Psoas muscle (tissue), 7 donors: ENCODE measurements at regions not wholly inside any gene's neighbourhood (a gene's known extent, or its start where the extent isn't known, plus 50 kb on each side); places are given as distances from the start of the nearest gene placed in this dataset.

Experiments
- ATAC-seq, 4 donors: fragments of 200-7000 bp; cut with Tn5 transposase; one replicate each; pipeline ENCODE4 v1.9.1; 2020; ENCODE audit warnings: moderate library complexity in 3 of 4, mild to moderate bottlenecking in 2 of 4
- DNase-seq, 2 donors: peaks; one replicate each; pipeline ENCODE4 v3.0.0-alpha.2; 2020
- H3K27ac ChIP-seq: fragments of 200-600 bp; one replicate; pipeline ENCODE4 v1.8.0; 2022
- H3K27me3 ChIP-seq, 3 donors: fragments of 200-600 bp in 1 of 3; one replicate each; pipeline versions ENCODE4 v1.6.1 to v1.8.0; 2013 to 2022; ENCODE audit warnings: low read length in 2 of 3, mild to moderate bottlenecking in 2 of 3, moderate library complexity in 1 of 3; ENCODE audit not compliant: insufficient read depth in 3 of 3
- H3K36me3 ChIP-seq, 2 donors: fragments of 200-600 bp in 1 of 2; one replicate each; pipeline versions ENCODE4 v1.6.1 to v1.8.0; 2013 to 2022; ENCODE audit warnings: low read depth in 1 of 2, mild to moderate bottlenecking in 1 of 2, moderate library complexity in 1 of 2; ENCODE audit not compliant: insufficient read depth in 1 of 2
- H3K4me1 ChIP-seq: fragments of 200-600 bp; one replicate; pipeline ENCODE4 v1.8.0; 2022
- H3K4me3 ChIP-seq: fragments of 200-600 bp; one replicate; pipeline ENCODE4 v1.8.0; 2022; ENCODE audit warnings: mild to moderate bottlenecking
- H3K9me3 ChIP-seq: fragments of 200-600 bp; one replicate; pipeline ENCODE4 v1.8.0; 2022
- WGBS, 3 donors: extraction: QIAGEN DNeasy Blood & Tissue Kit; methylation state at CpG; one replicate each; pipeline versions ENCODE4 v1.1.6 to v1.1.7; 2013; 5-methylcytosine and 5-hydroxymethylcytosine counted together
- intact Hi-C, 2 donors: fragments of 100-400 bp; cut with DNase I; formaldehyde crosslinking; loops; one replicate each; pipeline versions ENCODE4 v1.11.0 to v1.14.2; 2022
- TF ChIP-seq, protein P1 (sequence below): fragments of 200-600 bp; IDR thresholded peaks from one replicate; pipeline ENCODE4 v1.8.0; 2022; ENCODE audit warnings: antibody characterized with exemption
- donor health status: healthy with polysubstance abuse.
- donor health status: DM: no; HTN: no; CAD: no; lungs with moderate emphysema.
- donor health status: Bipolar disorder and iron deficiency.
- donor health status: healthy.
- donor health status: DM: yes; HTN: yes; CAD: no.
- donor health status: DM: no; HTN: no; CAD: no.
- donor health status: DM: yes; HTN: yes; CAD: no.

GRCh38 chr1:5623399-5623798 lies 368.8 kb downstream of the NPHP4 start:
- Histone ChIP-seq H3K27ac (no peak overlapping the region), H3K4me3 (no peak overlapping the region), H3K9me3 (no peaks in the 10 kb centered on the region), H3K36me3 (no peaks in the 10 kb centered on the region), H3K27me3 (peaks cover 0 to 4% (median 0%) of the 10 kb centered on the region in 3 donors), H3K4me1 (no peaks in the 10 kb centered on the region)
- 32 to 49% (median 36%) methylated on average over 6 of the region's 6 CpGs for WGBS, 3 donors
- intact Hi-C loops, result no loop called here
- TF ChIP-seq, protein P1, sequence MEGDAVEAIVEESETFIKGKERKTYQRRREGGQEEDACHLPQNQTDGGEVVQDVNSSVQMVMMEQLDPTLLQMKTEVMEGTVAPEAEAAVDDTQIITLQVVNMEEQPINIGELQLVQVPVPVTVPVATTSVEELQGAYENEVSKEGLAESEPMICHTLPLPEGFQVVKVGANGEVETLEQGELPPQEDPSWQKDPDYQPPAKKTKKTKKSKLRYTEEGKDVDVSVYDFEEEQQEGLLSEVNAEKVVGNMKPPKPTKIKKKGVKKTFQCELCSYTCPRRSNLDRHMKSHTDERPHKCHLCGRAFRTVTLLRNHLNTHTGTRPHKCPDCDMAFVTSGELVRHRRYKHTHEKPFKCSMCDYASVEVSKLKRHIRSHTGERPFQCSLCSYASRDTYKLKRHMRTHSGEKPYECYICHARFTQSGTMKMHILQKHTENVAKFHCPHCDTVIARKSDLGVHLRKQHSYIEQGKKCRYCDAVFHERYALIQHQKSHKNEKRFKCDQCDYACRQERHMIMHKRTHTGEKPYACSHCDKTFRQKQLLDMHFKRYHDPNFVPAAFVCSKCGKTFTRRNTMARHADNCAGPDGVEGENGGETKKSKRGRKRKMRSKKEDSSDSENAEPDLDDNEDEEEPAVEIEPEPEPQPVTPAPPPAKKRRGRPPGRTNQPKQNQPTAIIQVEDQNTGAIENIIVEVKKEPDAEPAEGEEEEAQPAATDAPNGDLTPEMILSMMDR, result no peak
- ATAC-seq, result peak in 2 of 4 donors; percentile 40 to 67
- peak in 1 of 2 donors; percentile 75 for DNase-seq

DNA sequence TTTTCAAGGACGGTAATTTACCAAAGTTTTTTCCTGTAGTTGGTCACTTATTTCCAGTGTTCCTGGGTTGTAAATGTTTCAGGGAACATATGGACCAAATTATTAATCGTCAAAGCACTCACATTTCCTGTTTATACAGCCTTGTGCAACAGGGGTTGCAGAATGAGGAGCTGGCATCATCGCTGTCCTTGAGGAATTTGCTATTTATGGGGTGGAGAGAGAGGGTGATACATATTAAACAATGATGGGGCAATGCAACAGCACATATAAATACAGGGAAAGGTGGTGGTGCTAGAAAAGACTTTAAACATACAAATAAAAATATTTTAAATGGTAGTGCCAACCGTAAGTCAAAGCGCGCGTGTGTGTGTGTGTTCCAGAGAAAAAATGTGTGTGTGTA lies 369.8 kb downstream of the NPHP4 start:
- no peak overlapping the region for H3K4me3 ChIP-seq
- H3K27ac ChIP-seq, result no peak overlapping the region
- H3K9me3 ChIP-seq, result no peaks in the 10 kb centered on the region
- no peaks in the 10 kb centered on the region for H3K36me3 ChIP-seq
- TF ChIP-seq, protein P1, result no peak
- ATAC-seq (no peak), DNase-seq (no peak)
- H3K27me3 ChIP-seq, result peaks cover 0 to 8% (median 0%) of the 10 kb centered on the region in 3 donors
- intact Hi-C loops, result no loop called here
- WGBS, 3 donors, result 77 to 79% (median 78%) methylated on average over 7 of the region's 7 CpGs
- H3K4me1 ChIP-seq, result no peaks in the 10 kb centered on the region

GRCh38 chr1:5621692-5622091 lies 370.5 kb downstream of the NPHP4 start:
- 72 to 77% (median 76%) methylated on average over 8 of the region's 8 CpGs for WGBS, 3 donors
- Histone ChIP-seq H3K9me3 (no peaks in the 10 kb centered on the region), H3K27me3 (peaks cover 0 to 13% (median 0%) of the 10 kb centered on the region in 3 donors), H3K4me1 (no peaks in the 10 kb centered on the region), H3K27ac (no peak overlapping the region), H3K4me3 (no peak overlapping the region), H3K36me3 (no peaks in the 10 kb centered on the region)
- DNase-seq, result no peak
- intact Hi-C loops, result no loop called here
- TF ChIP-seq, protein P1, result no peak
- ATAC-seq, result no peak

DNA sequence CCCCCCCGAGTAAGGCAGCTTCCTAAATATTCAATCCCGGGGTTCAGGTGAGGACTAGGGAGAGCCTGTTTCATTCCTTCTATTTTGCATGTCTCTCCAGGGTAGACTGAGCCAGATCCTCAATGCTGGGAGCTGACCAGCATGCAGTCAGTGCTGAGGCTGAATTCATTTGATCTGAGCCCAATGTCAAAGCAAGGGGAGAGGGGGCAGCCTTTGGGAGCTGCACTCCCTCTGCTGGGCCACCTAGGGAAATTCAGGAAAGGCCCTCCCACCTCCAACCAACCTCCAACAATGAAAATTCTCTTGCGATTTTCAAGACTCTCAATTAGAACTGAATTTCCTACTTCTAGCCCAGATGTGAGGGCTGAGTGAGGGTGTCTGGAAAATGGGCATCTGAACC lies 371.2 kb downstream of the NPHP4 start:
- WGBS, 3 donors, result 9 to 13% (median 12%) methylated on average over 3 of the region's 3 CpGs
- TF ChIP-seq, protein P1, result no peak
- no peak for DNase-seq
- Histone ChIP-seq H3K27me3 (peaks cover 0 to 13% (median 0%) of the 10 kb centered on the region in 3 donors), H3K4me1 (no peaks in the 10 kb centered on the region), H3K36me3 (no peaks in the 10 kb centered on the region), H3K27ac (no peak overlapping the region), H3K4me3 (no peak overlapping the region), H3K9me3 (no peaks in the 10 kb centered on the region)
- ATAC-seq, result no peak
- intact Hi-C loops, result no loop called here

DNA sequence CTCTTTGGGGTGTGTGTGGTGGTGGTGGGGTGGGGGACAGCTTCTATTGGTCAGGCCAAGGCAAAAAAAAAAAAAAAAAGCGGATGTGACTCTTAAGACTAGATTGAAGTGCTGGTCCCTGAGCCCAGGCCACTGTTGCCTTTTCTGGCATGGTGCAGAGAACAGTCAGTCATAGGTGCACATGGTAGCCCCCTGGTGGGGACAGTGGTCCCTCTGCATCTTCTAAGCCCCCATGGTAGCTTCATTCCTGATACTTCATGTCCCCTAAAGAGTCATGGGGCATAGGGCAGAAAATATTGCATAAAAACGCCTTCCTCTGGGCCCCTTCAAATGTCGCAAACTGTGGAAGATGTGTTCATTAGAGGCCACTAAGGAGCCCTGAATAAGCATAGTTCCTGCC lies 371.8 kb downstream of the NPHP4 start:
- H3K4me1 ChIP-seq, result no peaks in the 10 kb centered on the region
- H3K27ac ChIP-seq, result no peak overlapping the region
- TF ChIP-seq, protein P1, result no peak
- no peak for DNase-seq
- WGBS, 3 donors, result 84 to 91% (median 90%) methylated on average over 3 of the region's 3 CpGs
- H3K4me3 ChIP-seq, result no peak overlapping the region
- ATAC-seq, result no peak
- no peaks in the 10 kb centered on the region for H3K36me3 ChIP-seq
- intact Hi-C loops, result no loop called here
- peaks cover 0 to 17% (median 0%) of the 10 kb centered on the region in 3 donors for H3K27me3 ChIP-seq
- H3K9me3 ChIP-seq, result no peaks in the 10 kb centered on the region
